CD4-positive, alpha-beta memory T cell (primary cell): ENCODE measurements at regions not wholly inside any gene's neighbourhood (a gene's known extent, or its start where the extent isn't known, plus 50 kb on each side); places are given as distances from the start of the nearest gene placed in this dataset.
"Not testable (repeated sequence)": the region's sequence is repeated elsewhere in the genome, so short reads cannot be mapped to it uniquely, and the experiment has no call there.

Experiments
- CTCF ChIA-PET: fragments of 350-600 bp; sonication (Branson Sonifier 250); formaldehyde crosslinking; loops from one replicate; lab custom pipeline; 2021; ENCODE audit warnings: inconsistent platforms; ENCODE audit not compliant: partially characterized antibody; lab: Charles Lee
- POLR2A ChIA-PET: fragments of 350-600 bp; sonication (Branson Sonifier 250); formaldehyde crosslinking; loops from one replicate; lab custom pipeline; 2021; ENCODE audit not compliant: partially characterized antibody; lab: Charles Lee
- DNase-seq, 5 donors: peaks; one replicate each; pipeline versions ENCODE4 v3.0.0 to v3.0.0-alpha.2; 2020 to 2022; ENCODE audit warnings: mixed read lengths in 1 of 5
- H3K27ac ChIP-seq: one replicate; pipeline ENCODE4 v1.7.0; 2013; ENCODE audit warnings: low read depth, low read length
- H3K27me3 ChIP-seq: 2 replicates; pipeline ENCODE4 v1.7.0; 2013; ENCODE audit warnings: mild to moderate bottlenecking, low read length, moderate library complexity; ENCODE audit not compliant: insufficient read depth
- H3K36me3 ChIP-seq: 2 replicates; pipeline ENCODE4 v1.7.0; 2013; ENCODE audit warnings: mild to moderate bottlenecking, low read length, moderate library complexity; ENCODE audit not compliant: insufficient read depth
- H3K4me1 ChIP-seq: 2 replicates; pipeline ENCODE4 v1.7.0; 2013; ENCODE audit warnings: mild to moderate bottlenecking, low read length, moderate library complexity; ENCODE audit not compliant: insufficient read depth
- H3K4me3 ChIP-seq, 2 donors: one replicate each; pipeline ENCODE4 v1.7.0; 2013; ENCODE audit warnings: low read length in 2 of 2, mild to moderate bottlenecking in 1 of 2
- H3K9me3 ChIP-seq, 2 donors: one replicate each; pipeline ENCODE4 v1.7.0; 2013; ENCODE audit warnings: low read length in 2 of 2, control low read depth in 1 of 2; ENCODE audit not compliant: control insufficient read depth in 1 of 2
- H3K27ac Mint-ChIP-seq, 7 donors: one replicate each; pipeline ENCODE4 v1.8.0; 2020 to 2021; ENCODE audit warnings: mixed read lengths in 7 of 7, mild to moderate bottlenecking in 6 of 7, inconsistent platforms in 3 of 7, moderate library complexity in 3 of 7
- H3K27me3 Mint-ChIP-seq, 2 donors: one replicate each; pipeline ENCODE4 v1.8.0; 2020 to 2021; ENCODE audit warnings: mixed read lengths in 2 of 2
- H3K36me3 Mint-ChIP-seq, 2 donors: one replicate each; pipeline ENCODE4 v1.8.0; 2020 to 2021; ENCODE audit warnings: mixed read lengths in 2 of 2, inconsistent platforms in 1 of 2, mild to moderate bottlenecking in 1 of 2
- H3K4me1 Mint-ChIP-seq, 4 donors: one replicate each; pipeline ENCODE4 v1.8.0; 2020 to 2021; ENCODE audit warnings: mixed read lengths in 4 of 4, mild to moderate bottlenecking in 1 of 4
- H3K4me3 Mint-ChIP-seq, 8 donors: one replicate each; pipeline ENCODE4 v1.8.0; 2020 to 2021; ENCODE audit warnings: mixed read lengths in 8 of 8, mild to moderate bottlenecking in 7 of 8, moderate library complexity in 6 of 8, inconsistent platforms in 3 of 8
- H3K9me3 Mint-ChIP-seq, 8 donors: one replicate each; pipeline ENCODE4 v1.8.0; 2020 to 2021; ENCODE audit warnings: mixed read lengths in 8 of 8, mild to moderate bottlenecking in 5 of 8, inconsistent platforms in 3 of 8, moderate library complexity in 1 of 8
- intact Hi-C: fragments of 100-400 bp; cut with micrococcal nuclease; formaldehyde crosslinking; loops from one replicate; pipeline ENCODE4 v1.15.1; 2023

GRCh38 chr6:81376745-81377144 is 375.7 kb downstream of the TENT5A start:
- Mint-ChIP-seq H3K27ac (no peak overlapping the region), H3K36me3 (no peaks in the 10 kb centered on the region), H3K9me3 (peaks cover 0 to 7% (median 0%) of the 10 kb centered on the region in 8 donors), H3K4me1 (no peaks in the 10 kb centered on the region), H3K27me3 (no peaks in the 10 kb centered on the region), H3K4me3 (no peak overlapping the region)
- no peak for DNase-seq
- Histone ChIP-seq H3K27me3 (no peaks in the 10 kb centered on the region), H3K4me1 (no peaks in the 10 kb centered on the region), H3K36me3 (no peaks in the 10 kb centered on the region), H3K9me3 (no peaks in the 10 kb centered on the region), H3K4me3 (no peak overlapping the region), H3K27ac (no peak overlapping the region)
- CTCF ChIA-PET = no interaction called here
- POLR2A ChIA-PET = no interaction called here
- intact Hi-C loops = no loop called here

DNA sequence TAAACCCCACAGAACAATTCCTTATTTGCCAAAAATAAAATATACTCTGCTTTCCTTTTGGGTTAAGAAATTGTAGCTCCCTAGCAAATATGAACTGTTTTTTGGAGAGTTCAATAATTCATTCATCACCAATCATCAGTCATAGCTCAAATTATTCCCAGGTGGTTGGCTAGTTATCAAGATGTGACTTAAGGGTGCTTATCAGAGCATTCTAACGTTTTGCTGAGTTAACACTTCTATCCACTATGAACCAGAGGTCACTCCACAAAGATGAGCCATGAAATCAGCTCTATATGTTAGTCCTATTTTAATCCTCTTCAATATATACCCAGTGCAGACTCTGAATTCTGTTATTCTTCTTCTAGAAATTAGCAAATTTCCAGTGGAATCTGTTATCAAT is 379.1 kb downstream of the TENT5A start:
- intact Hi-C loops = no loop called here
- H3K36me3 ChIP-seq = no peaks in the 10 kb centered on the region
- no peaks in the 10 kb centered on the region for H3K9me3 ChIP-seq
- POLR2A ChIA-PET = no interaction called here
- H3K4me3 ChIP-seq = no peak overlapping the region
- Mint-ChIP-seq H3K9me3 (peaks cover 0 to 2% (median 0%) of the 10 kb centered on the region in 8 donors), H3K36me3 (no peaks in the 10 kb centered on the region), H3K4me1 (no peaks in the 10 kb centered on the region), H3K4me3 (no peak overlapping the region), H3K27me3 (no peaks in the 10 kb centered on the region), H3K27ac (no peak overlapping the region)
- no peaks in the 10 kb centered on the region for H3K4me1 ChIP-seq
- CTCF ChIA-PET = no interaction called here
- DNase-seq = no peak
- H3K27ac ChIP-seq = no peak overlapping the region
- H3K27me3 ChIP-seq = no peaks in the 10 kb centered on the region

GRCh38 chr6:81371930-81372329 is 380.6 kb downstream of the TENT5A start:
- POLR2A ChIA-PET = no interaction called here
- CTCF ChIA-PET = no interaction called here
- H3K4me3 Mint-ChIP-seq = no peak overlapping the region
- no peaks in the 10 kb centered on the region for H3K36me3 Mint-ChIP-seq
- DNase-seq = no peak
- H3K27ac Mint-ChIP-seq = no peak overlapping the region
- H3K4me1 ChIP-seq = no peaks in the 10 kb centered on the region
- no peaks in the 10 kb centered on the region for H3K27me3 Mint-ChIP-seq
- no peaks in the 10 kb centered on the region for H3K9me3 ChIP-seq
- no peaks in the 10 kb centered on the region for H3K27me3 ChIP-seq
- intact Hi-C loops = no loop called here
- H3K9me3 Mint-ChIP-seq = peaks cover 0 to 2% (median 0%) of the 10 kb centered on the region in 8 donors
- H3K4me3 ChIP-seq = no peak overlapping the region
- H3K4me1 Mint-ChIP-seq = no peaks in the 10 kb centered on the region
- no peak overlapping the region for H3K27ac ChIP-seq
- H3K36me3 ChIP-seq = no peaks in the 10 kb centered on the region

- Histone ChIP-seq H3K9me3 (no peaks in the 10 kb centered on the region), H3K4me3 (no peak overlapping the region), H3K36me3 (no peaks in the 10 kb centered on the region), H3K4me1 (no peaks in the 10 kb centered on the region), H3K27ac (no peak overlapping the region), H3K27me3 (no peaks in the 10 kb centered on the region)
- no peak for DNase-seq
- Mint-ChIP-seq H3K9me3 (peaks cover 0 to 2% (median under 1%) of the 10 kb centered on the region in 8 donors), H3K4me1 (no peaks in the 10 kb centered on the region), H3K27ac (no peak overlapping the region), H3K27me3 (no peaks in the 10 kb centered on the region), H3K36me3 (no peaks in the 10 kb centered on the region), H3K4me3 (no peak overlapping the region)
- ChIA-PET CTCF (no interaction called here), POLR2A (no interaction called here)
- intact Hi-C loops = no loop called here
These were observed 385.5 kb downstream of the TENT5A start for GRCh38 chr6:81366972-81367371.

DNA sequence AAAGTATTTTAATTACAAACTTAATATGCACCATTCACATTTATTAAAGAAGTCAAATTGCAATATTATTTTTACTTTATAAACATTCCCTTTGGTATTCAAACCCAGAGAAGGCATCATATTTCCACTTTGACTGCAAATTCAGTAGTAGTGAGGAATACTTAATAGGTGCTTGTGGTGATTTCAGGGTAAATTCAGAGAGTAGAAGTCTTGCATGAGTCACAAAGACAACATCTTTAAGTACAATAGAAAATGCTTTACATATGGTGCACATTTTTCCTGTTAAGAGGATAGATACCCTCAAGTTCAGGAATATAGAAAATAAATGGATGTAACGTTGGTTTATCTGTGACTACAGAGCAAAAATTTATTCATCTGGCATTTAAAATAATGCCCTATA is 390.2 kb downstream of the TENT5A start:
- Histone ChIP-seq H3K4me3 (no peak overlapping the region), H3K36me3 (no peaks in the 10 kb centered on the region), H3K27me3 (no peaks in the 10 kb centered on the region), H3K9me3 (no peaks in the 10 kb centered on the region), H3K27ac (no peak overlapping the region), H3K4me1 (no peaks in the 10 kb centered on the region)
- no peaks in the 10 kb centered on the region for H3K4me1 Mint-ChIP-seq
- H3K9me3 Mint-ChIP-seq = peaks cover 0 to 2% (median 0%) of the 10 kb centered on the region in 8 donors
- intact Hi-C loops = no loop called here
- H3K4me3 Mint-ChIP-seq = no peak overlapping the region
- no peaks in the 10 kb centered on the region for H3K27me3 Mint-ChIP-seq
- H3K27ac Mint-ChIP-seq = no peak overlapping the region
- ChIA-PET POLR2A (no interaction called here), CTCF (no interaction called here)
- H3K36me3 Mint-ChIP-seq = no peaks in the 10 kb centered on the region
- DNase-seq = no peak

- H3K4me1 Mint-ChIP-seq = no peaks in the 10 kb centered on the region
- H3K36me3 Mint-ChIP-seq = no peaks in the 10 kb centered on the region
- POLR2A ChIA-PET = no interaction called here
- Histone ChIP-seq H3K9me3 (no peaks in the 10 kb centered on the region), H3K36me3 (no peaks in the 10 kb centered on the region), H3K4me1 (no peaks in the 10 kb centered on the region), H3K27ac (no peak overlapping the region), H3K27me3 (no peaks in the 10 kb centered on the region), H3K4me3 (no peak overlapping the region)
- H3K4me3 Mint-ChIP-seq = no peak overlapping the region
- DNase-seq = no peak
- intact Hi-C loops = no loop called here
- H3K27ac Mint-ChIP-seq = no peak overlapping the region
- H3K9me3 Mint-ChIP-seq = peaks cover 0 to 4% (median 0%) of the 10 kb centered on the region in 8 donors
- CTCF ChIA-PET = no interaction called here
- no peaks in the 10 kb centered on the region for H3K27me3 Mint-ChIP-seq
These were observed 399.2 kb downstream of the TENT5A start for GRCh38 chr6:81353262-81353661.

- not testable (repeated sequence) for H3K4me1 Mint-ChIP-seq, H3K27me3 Mint-ChIP-seq
These were observed 408.5 kb downstream of the TENT5A start for GRCh38 chr6:81344026-81344425.

DNA sequence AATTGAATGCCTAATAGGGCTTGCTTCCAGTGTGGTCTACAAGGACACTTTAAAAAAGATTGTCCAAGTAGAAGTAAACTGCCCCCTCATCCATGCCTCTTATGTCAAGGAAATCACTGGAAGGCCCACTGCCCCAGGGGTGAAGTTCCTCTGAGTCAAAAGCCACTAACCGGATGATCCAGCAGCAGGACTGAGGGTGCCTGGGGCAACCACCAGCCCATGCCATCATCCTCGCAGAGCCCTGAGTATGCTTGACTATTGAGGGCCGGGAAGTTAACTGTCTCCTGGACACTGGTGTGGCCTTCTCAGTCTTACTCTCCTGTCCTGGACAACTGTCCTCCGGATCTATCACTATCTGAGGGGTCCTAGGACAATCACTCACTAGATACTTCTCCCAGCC is 411.5 kb downstream of the TENT5A start:
- H3K36me3 Mint-ChIP-seq = no peaks in the 10 kb centered on the region
- Histone ChIP-seq H3K36me3 (no peaks in the 10 kb centered on the region), H3K27me3 (no peaks in the 10 kb centered on the region), H3K4me3 (no peak overlapping the region), H3K9me3 (no peaks in the 10 kb centered on the region), H3K4me1 (no peaks in the 10 kb centered on the region), H3K27ac (no peak overlapping the region)
- ChIA-PET CTCF (no interaction called here), POLR2A (no interaction called here)
- H3K9me3 Mint-ChIP-seq = peaks cover 2 to 17% (median 9%) of the 10 kb centered on the region in 8 donors
- H3K27me3 Mint-ChIP-seq = no peaks in the 10 kb centered on the region
- DNase-seq = no peak
- H3K4me3 Mint-ChIP-seq = no peak overlapping the region
- no peaks in the 10 kb centered on the region for H3K4me1 Mint-ChIP-seq
- H3K27ac Mint-ChIP-seq = no peak overlapping the region
- intact Hi-C loops = no loop called here

More at GRCh38 chr6:81344026-81344425, 408.5 kb downstream of the TENT5A start:
- H3K36me3 Mint-ChIP-seq, DNase-seq, POLR2A ChIA-PET, H3K27me3 ChIP-seq, H3K27ac ChIP-seq, CTCF ChIA-PET, intact Hi-C loops, H3K27ac Mint-ChIP-seq, H3K9me3 ChIP-seq, H3K4me3 Mint-ChIP-seq, H3K4me1 ChIP-seq, H3K4me3 ChIP-seq, H3K36me3 ChIP-seq: not testable (repeated sequence)
- peaks cover 0 to 11% (median 3%) of the 10 kb centered on the region in 8 donors for H3K9me3 Mint-ChIP-seq
